ENCODE measurements at regions not wholly inside any gene's neighbourhood (a gene's known extent, or its start where the extent isn't known, plus 50 kb on each side); places are given as distances from the start of the nearest gene placed in this dataset.

DNA sequence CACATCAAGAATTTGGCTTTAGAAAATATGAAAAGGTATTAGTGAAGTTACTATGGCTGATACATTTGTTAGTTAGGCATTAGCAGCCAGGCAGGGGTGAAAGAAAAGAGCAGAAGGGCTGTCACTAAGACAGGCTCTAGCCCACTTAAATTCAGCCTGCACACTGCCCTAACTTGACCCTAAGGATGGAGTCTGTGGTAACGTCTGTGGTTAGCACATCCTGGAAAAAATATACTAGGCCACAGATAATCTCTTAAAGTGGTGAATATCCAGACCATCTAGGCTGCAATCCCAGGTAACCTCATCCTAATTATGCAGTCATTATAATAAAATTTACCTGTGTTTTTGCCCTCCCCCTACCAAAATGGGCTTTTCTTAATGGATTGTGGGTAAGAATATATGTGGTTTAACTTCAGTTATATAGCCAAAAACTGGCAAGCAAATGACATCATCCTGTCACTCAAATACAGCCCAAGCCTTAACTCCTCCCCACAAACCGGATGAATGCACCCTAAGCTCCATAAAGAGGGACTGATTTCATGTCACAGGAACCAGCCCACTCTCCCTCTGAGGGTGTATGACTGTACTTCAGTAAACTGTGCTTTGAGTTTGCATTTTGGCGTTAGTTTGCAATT, 440.9 kb downstream of the LRFN5 start:
- Histone ChIP-seq H3K27ac (ENCODE audit: low read depth, low read length) (no peak overlapping the region), H3K9me3 (ENCODE audit: control insufficient read depth, insufficient read depth, low read length) (peaks cover 3% of the 10 kb centered on the region; the same call in 1 of the 2 replicates), H3K9me2 (replicated peaks; ENCODE audit: control insufficient read depth, low read length) (no peaks in the 10 kb centered on the region), H3K4me1 (ENCODE audit: control insufficient read depth, low read length) (peaks cover 5% of the 10 kb centered on the region; the same call in 1 of the 2 replicates), H3F3A (ENCODE audit: control insufficient read depth, insufficient read depth) (no peaks in the 10 kb centered on the region), H3K4me2 (ENCODE audit: low read length) (no peak overlapping the region), H3K27me3 (ENCODE audit: control insufficient read depth, low read length) (no peaks in the 10 kb centered on the region), H4K20me1 (ENCODE audit: control insufficient read depth, insufficient read depth, low read depth, low read length) (no peaks in the 10 kb centered on the region), H3K4me3 (ENCODE audit: low read length) (no peak overlapping the region), H3K79me2 (ENCODE audit: control insufficient read depth, low read length) (no peaks in the 10 kb centered on the region), H3K36me3 (ENCODE audit: control insufficient read depth, low read length) (no peaks in the 10 kb centered on the region)
- TF ChIP-seq EZH2phosphoT487 (IDR thresholded peaks at IDR 0.05; ENCODE audit: borderline replicate concordance, low read length) = no peak
- TF ChIP-seq, protein P1, sequence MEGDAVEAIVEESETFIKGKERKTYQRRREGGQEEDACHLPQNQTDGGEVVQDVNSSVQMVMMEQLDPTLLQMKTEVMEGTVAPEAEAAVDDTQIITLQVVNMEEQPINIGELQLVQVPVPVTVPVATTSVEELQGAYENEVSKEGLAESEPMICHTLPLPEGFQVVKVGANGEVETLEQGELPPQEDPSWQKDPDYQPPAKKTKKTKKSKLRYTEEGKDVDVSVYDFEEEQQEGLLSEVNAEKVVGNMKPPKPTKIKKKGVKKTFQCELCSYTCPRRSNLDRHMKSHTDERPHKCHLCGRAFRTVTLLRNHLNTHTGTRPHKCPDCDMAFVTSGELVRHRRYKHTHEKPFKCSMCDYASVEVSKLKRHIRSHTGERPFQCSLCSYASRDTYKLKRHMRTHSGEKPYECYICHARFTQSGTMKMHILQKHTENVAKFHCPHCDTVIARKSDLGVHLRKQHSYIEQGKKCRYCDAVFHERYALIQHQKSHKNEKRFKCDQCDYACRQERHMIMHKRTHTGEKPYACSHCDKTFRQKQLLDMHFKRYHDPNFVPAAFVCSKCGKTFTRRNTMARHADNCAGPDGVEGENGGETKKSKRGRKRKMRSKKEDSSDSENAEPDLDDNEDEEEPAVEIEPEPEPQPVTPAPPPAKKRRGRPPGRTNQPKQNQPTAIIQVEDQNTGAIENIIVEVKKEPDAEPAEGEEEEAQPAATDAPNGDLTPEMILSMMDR (IDR thresholded peaks at IDR 0.05; ENCODE audit: low read depth, low read length, poor library complexity, severe bottlenecking) = no peak

DNA sequence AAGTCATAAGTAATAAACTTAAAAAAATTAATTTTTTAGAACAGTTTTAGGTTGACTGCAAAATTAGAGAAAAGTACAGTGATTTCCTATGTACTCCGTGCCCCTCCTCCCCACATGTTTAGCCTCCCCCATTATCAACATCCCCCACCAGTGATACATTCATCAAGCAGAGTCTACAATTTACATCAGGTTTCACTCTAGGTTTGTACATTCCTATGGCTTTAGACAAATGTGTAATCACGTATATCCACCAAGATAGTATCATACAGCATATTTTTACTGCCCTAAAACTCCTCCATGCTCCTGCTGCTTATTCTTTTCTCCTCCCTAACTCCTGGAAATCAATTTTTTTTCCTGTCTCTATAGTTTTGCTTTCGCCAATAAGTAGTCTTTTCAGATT, 438.7 kb downstream of the LRFN5 start:
- Histone ChIP-seq H3F3A (ENCODE audit: control insufficient read depth, insufficient read depth) (no peaks in the 10 kb centered on the region), H3K9me3 (ENCODE audit: control insufficient read depth, insufficient read depth, low read length) (peaks cover 3% of the 10 kb centered on the region; the same call in 1 of the 2 replicates), H3K4me2 (ENCODE audit: low read length) (no peak overlapping the region), H3K4me3 (ENCODE audit: low read length) (no peak overlapping the region), H3K4me1 (ENCODE audit: control insufficient read depth, low read length) (peaks cover 5% of the 10 kb centered on the region; the same call in 1 of the 2 replicates), H3K36me3 (ENCODE audit: control insufficient read depth, low read length) (no peaks in the 10 kb centered on the region), H3K27me3 (ENCODE audit: control insufficient read depth, low read length) (no peaks in the 10 kb centered on the region), H3K9me2 (replicated peaks; ENCODE audit: control insufficient read depth, low read length) (no peaks in the 10 kb centered on the region), H3K79me2 (ENCODE audit: control insufficient read depth, low read length) (no peaks in the 10 kb centered on the region), H3K27ac (ENCODE audit: low read depth, low read length) (no peak overlapping the region), H4K20me1 (ENCODE audit: control insufficient read depth, insufficient read depth, low read depth, low read length) (no peaks in the 10 kb centered on the region)
- TF ChIP-seq, protein P1 (IDR thresholded peaks at IDR 0.05; ENCODE audit: low read depth, low read length, poor library complexity, severe bottlenecking) = no peak
- no peak for TF ChIP-seq EZH2phosphoT487 (IDR thresholded peaks at IDR 0.05; ENCODE audit: borderline replicate concordance, low read length)

DNA sequence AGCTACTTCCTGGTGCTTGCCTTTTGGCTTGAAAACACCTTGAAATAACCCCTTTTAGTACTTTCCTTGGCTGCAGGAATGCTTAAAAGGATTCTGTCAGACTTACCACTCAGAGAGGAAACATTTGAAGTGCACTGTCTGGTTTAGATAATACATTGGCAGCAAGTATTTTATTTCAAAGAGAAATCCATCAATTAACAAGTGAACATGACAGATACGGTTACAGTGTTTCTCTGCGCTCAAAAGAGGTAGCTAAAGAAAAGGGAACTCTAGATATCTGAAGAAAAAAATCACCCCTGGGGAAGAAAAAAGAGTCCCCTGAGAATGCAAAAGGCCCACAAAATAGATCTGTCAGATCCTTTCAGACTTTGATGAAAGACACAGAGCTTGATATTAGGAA, 421.9 kb downstream of the LRFN5 start:
- Histone ChIP-seq H3K4me2 (ENCODE audit: low read length) (peak overlapping the region; percentile 59), H3K9me3 (ENCODE audit: control insufficient read depth, insufficient read depth, low read length) (no peaks in the 10 kb centered on the region)

More for the DNA sequence above, 421.9 kb downstream of the LRFN5 start:
- Histone ChIP-seq H3K27me3 (ENCODE audit: control insufficient read depth, low read length) (no peaks in the 10 kb centered on the region), H3K4me3 (ENCODE audit: low read length) (peak overlapping the region; percentile 37; the same call in 1 of the 2 replicates), H3K9me2 (replicated peaks; ENCODE audit: control insufficient read depth, low read length) (no peaks in the 10 kb centered on the region), H3K36me3 (ENCODE audit: control insufficient read depth, low read length) (no peaks in the 10 kb centered on the region), H4K20me1 (ENCODE audit: control insufficient read depth, insufficient read depth, low read depth, low read length) (no peaks in the 10 kb centered on the region), H3K4me1 (ENCODE audit: control insufficient read depth, low read length) (peaks cover 21% of the 10 kb centered on the region), H3F3A (ENCODE audit: control insufficient read depth, insufficient read depth) (no peaks in the 10 kb centered on the region), H3K79me2 (ENCODE audit: control insufficient read depth, low read length) (no peaks in the 10 kb centered on the region), H3K27ac (ENCODE audit: low read depth, low read length) (peak overlapping the region; percentile 68)
- TF ChIP-seq, protein P1 (IDR thresholded peaks at IDR 0.05; ENCODE audit: low read depth, low read length, poor library complexity, severe bottlenecking) = no peak
- TF ChIP-seq EZH2phosphoT487 (IDR thresholded peaks at IDR 0.05; ENCODE audit: borderline replicate concordance, low read length) = no peak
